ENCODE measurements at regions not wholly inside any gene's neighbourhood (a gene's known extent, or its start where the extent isn't known, plus 50 kb on each side); places are given as distances from the start of the nearest gene placed in this dataset.

DNA sequence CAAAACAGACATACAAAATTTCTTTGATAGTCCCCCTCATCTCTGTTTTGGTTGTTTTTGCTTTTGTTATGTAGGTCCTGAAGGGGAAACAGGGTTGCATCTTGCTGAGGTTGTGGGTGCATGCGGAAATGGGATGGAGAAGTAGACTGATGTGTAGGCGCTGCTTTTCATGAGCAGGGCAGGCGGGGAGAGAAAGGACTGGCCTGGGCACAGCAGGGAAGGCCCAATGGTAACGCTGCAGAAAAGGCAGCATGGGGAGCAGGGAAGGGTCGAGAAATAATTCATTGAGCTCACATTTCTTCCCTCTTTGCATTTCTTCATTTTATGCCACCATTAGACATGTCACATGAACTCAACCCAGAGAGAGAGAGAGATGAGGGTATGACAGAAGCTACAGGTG, 74.3 kb upstream of the CCN2 start:
- TF ChIP-seq, protein P1, sequence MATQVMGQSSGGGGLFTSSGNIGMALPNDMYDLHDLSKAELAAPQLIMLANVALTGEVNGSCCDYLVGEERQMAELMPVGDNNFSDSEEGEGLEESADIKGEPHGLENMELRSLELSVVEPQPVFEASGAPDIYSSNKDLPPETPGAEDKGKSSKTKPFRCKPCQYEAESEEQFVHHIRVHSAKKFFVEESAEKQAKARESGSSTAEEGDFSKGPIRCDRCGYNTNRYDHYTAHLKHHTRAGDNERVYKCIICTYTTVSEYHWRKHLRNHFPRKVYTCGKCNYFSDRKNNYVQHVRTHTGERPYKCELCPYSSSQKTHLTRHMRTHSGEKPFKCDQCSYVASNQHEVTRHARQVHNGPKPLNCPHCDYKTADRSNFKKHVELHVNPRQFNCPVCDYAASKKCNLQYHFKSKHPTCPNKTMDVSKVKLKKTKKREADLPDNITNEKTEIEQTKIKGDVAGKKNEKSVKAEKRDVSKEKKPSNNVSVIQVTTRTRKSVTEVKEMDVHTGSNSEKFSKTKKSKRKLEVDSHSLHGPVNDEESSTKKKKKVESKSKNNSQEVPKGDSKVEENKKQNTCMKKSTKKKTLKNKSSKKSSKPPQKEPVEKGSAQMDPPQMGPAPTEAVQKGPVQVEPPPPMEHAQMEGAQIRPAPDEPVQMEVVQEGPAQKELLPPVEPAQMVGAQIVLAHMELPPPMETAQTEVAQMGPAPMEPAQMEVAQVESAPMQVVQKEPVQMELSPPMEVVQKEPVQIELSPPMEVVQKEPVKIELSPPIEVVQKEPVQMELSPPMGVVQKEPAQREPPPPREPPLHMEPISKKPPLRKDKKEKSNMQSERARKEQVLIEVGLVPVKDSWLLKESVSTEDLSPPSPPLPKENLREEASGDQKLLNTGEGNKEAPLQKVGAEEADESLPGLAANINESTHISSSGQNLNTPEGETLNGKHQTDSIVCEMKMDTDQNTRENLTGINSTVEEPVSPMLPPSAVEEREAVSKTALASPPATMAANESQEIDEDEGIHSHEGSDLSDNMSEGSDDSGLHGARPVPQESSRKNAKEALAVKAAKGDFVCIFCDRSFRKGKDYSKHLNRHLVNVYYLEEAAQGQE (IDR thresholded peaks at IDR 0.05; ENCODE audit: low read depth), result no peak
- no peak for TF ChIP-seq CEBPB (IDR thresholded peaks at IDR 0.05)
- no peak for TF ChIP-seq RAD21 (IDR thresholded peaks at IDR 0.05; ENCODE audit: low read depth)
- TF ChIP-seq EP300 (IDR thresholded peaks at IDR 0.05; ENCODE audit: borderline replicate concordance), result no peak
- TF ChIP-seq ZBTB7A (IDR thresholded peaks at IDR 0.05; ENCODE audit: low read depth), result no peak
- TF ChIP-seq CREB1 (IDR thresholded peaks at IDR 0.05; ENCODE audit: low read depth), result no peak
- TF ChIP-seq, protein P2, sequence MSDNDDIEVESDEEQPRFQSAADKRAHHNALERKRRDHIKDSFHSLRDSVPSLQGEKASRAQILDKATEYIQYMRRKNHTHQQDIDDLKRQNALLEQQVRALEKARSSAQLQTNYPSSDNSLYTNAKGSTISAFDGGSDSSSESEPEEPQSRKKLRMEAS (IDR thresholded peaks at IDR 0.05), result no peak
- no peak for TF ChIP-seq TCF12 (IDR thresholded peaks at IDR 0.05; ENCODE audit: low read depth)
- no peak for TF ChIP-seq TEAD4 (IDR thresholded peaks at IDR 0.05)
- TF ChIP-seq YY1 (IDR thresholded peaks at IDR 0.05; ENCODE audit: low read depth), result no peak
- TF ChIP-seq, protein P3, sequence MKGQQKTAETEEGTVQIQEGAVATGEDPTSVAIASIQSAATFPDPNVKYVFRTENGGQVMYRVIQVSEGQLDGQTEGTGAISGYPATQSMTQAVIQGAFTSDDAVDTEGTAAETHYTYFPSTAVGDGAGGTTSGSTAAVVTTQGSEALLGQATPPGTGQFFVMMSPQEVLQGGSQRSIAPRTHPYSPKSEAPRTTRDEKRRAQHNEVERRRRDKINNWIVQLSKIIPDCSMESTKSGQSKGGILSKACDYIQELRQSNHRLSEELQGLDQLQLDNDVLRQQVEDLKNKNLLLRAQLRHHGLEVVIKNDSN (IDR thresholded peaks at IDR 0.05), result no peak
- TF ChIP-seq EGR1 (IDR thresholded peaks at IDR 0.05), result no peak
- no peak for TF ChIP-seq TAF1 (IDR thresholded peaks at IDR 0.05; ENCODE audit: low read depth)
- no peak for TF ChIP-seq NFIC (IDR thresholded peaks at IDR 0.05)
- no peak for TF ChIP-seq FOXM1 (IDR thresholded peaks at IDR 0.05; ENCODE audit: borderline replicate concordance, low read depth)

DNA sequence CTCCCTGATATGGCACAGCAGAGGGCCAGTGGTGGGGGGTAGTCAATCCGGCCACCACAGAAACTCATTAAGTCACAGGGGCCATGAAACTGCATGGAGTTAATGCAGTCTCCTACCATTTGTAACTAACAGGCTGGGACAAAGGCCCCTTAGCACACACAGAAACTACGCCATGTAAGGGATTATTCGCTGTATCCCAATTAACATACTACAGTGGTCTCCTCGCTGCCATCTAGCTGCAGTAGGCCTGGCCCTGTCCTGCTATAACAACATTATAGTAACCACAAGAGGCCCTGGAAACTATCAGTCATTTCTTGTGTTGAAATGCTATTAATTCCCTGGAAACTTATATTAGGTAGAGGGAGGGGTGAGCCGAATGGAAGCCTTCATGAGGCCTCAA, 72.3 kb upstream of the CCN2 start:
- no peak for TF ChIP-seq CREB1 (IDR thresholded peaks at IDR 0.05; ENCODE audit: low read depth)
- no peak for TF ChIP-seq TCF12 (IDR thresholded peaks at IDR 0.05; ENCODE audit: low read depth)
- TF ChIP-seq, protein P3 (IDR thresholded peaks at IDR 0.05), result no peak
- no peak for TF ChIP-seq CEBPB (IDR thresholded peaks at IDR 0.05)
- TF ChIP-seq, protein P2 (IDR thresholded peaks at IDR 0.05), result no peak
- no peak for TF ChIP-seq TAF1 (IDR thresholded peaks at IDR 0.05; ENCODE audit: low read depth)
- TF ChIP-seq ZBTB7A (IDR thresholded peaks at IDR 0.05; ENCODE audit: low read depth), result no peak
- TF ChIP-seq NFIC (IDR thresholded peaks at IDR 0.05), result no peak
- TF ChIP-seq EP300 (IDR thresholded peaks at IDR 0.05; ENCODE audit: borderline replicate concordance), result no peak
- TF ChIP-seq FOXM1 (IDR thresholded peaks at IDR 0.05; ENCODE audit: borderline replicate concordance, low read depth), result no peak
- TF ChIP-seq RAD21 (IDR thresholded peaks at IDR 0.05; ENCODE audit: low read depth), result no peak
- no peak for TF ChIP-seq TEAD4 (IDR thresholded peaks at IDR 0.05)
- no peak for TF ChIP-seq EGR1 (IDR thresholded peaks at IDR 0.05)
- no peak for TF ChIP-seq YY1 (IDR thresholded peaks at IDR 0.05; ENCODE audit: low read depth)
- TF ChIP-seq, protein P1 (IDR thresholded peaks at IDR 0.05; ENCODE audit: low read depth), result no peak

DNA sequence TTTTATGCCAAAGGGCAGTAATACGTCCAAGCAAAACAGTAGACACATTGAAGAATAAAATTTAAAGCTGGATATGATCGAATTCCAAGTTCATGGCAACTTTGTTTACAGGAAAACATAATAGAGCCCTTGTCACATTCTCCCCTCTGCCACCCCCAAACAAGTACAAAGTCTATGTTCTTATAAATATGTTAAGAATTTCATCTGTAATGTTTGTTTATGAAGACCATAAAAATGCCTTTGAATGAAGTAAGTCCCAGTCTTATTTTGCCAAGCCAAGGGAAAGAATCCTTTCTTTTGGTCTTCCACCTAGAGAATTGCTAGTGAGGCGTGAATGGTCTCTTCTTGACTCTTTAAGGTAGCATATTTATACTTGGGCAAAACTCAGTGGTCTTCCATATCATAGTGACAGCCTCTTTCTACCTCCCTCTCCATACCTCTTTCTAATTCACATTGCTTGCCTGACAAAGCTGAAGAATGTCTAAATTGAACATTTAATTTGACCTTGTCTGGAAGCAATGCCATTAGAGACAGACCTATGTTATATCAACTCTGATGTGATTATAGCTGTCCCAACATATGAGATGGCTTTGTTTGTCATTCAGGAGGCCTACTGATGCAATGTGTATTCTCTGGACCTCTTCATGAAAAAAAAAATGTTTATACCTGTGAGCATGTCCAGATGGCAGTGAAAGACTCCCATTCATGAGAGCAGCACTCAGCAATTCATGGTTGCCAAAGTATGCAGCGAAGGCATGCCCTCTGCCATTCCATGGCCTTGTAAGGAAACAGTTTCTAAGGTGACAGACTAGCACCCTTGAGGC, 70.6 kb upstream of the CCN2 start:
- no peak for TF ChIP-seq TCF12 (IDR thresholded peaks at IDR 0.05; ENCODE audit: low read depth)
- no peak for TF ChIP-seq EGR1 (IDR thresholded peaks at IDR 0.05)

DNA sequence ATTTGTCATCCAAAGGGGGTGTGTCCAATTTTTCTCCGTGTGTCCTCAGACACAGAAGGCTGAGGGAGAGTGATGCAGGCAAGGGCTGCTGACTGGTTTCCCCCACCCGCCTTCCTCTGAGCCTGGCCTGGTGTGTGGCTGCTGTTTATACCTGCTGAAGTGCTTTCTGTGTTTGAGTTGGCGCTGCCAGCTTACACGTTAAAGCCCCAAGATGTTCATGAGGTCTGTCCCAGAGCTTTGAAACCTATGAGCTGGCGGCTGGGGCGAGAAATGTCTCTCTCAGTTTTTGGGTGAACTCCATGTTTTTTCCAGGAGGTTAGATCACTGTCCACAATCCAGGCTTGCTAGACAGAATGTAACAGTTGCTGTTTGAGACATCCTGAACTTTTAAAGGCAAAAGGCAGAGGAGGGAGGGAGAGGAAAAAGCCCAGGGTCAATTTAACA, 69.0 kb upstream of the CCN2 start:
- TF ChIP-seq YY1 (IDR thresholded peaks at IDR 0.05; ENCODE audit: low read depth) (no peak), RAD21 (IDR thresholded peaks at IDR 0.05; ENCODE audit: low read depth) (no peak), CREB1 (IDR thresholded peaks at IDR 0.05; ENCODE audit: low read depth) (no peak), TCF12 (IDR thresholded peaks at IDR 0.05; ENCODE audit: low read depth) (no peak), NFIC (IDR thresholded peaks at IDR 0.05) (no peak)
- TF ChIP-seq, protein P2 (IDR thresholded peaks at IDR 0.05), result no peak

DNA sequence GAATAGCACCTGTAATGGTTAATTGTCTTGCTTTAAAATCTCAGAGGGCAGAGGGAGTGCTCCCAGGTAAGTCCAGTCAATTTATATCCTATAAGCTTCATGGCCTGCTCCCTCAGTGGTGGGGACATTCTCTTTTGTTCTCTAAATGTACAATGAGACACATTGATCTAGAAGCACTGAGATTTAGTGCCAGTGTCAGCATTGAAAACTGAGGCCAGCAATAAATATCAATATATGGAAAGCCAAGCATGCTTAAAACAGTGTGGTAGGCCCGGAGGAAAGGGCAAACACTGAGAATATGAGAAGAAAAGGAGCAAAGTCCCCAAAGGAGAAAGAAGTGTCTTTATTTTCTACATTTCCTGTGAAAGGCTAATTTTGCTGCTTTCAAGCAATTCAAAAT, 68.4 kb upstream of the CCN2 start:
- TF ChIP-seq CREB1 (IDR thresholded peaks at IDR 0.05; ENCODE audit: low read depth) (no peak), TCF12 (IDR thresholded peaks at IDR 0.05; ENCODE audit: low read depth) (no peak), EP300 (IDR thresholded peaks at IDR 0.05; ENCODE audit: borderline replicate concordance) (no peak), ZBTB7A (IDR thresholded peaks at IDR 0.05; ENCODE audit: low read depth) (no peak), CEBPB (IDR thresholded peaks at IDR 0.05) (no peak), NFIC (IDR thresholded peaks at IDR 0.05) (no peak), TAF1 (IDR thresholded peaks at IDR 0.05; ENCODE audit: low read depth) (no peak), RAD21 (IDR thresholded peaks at IDR 0.05; ENCODE audit: low read depth) (no peak), YY1 (IDR thresholded peaks at IDR 0.05; ENCODE audit: low read depth) (no peak), TEAD4 (IDR thresholded peaks at IDR 0.05) (no peak)
- TF ChIP-seq, protein P3 (IDR thresholded peaks at IDR 0.05), result no peak
- TF ChIP-seq, protein P2 (IDR thresholded peaks at IDR 0.05), result no peak

All from Ishikawa (cell line).